Prostate gland (tissue), 2 donors: ENCODE measurements at regions not wholly inside any gene's neighbourhood (a gene's known extent, or its start where the extent isn't known, plus 50 kb on each side); places are given as distances from the start of the nearest gene placed in this dataset.

ENCODE experiments used
- DNase-seq: peaks from one replicate; pipeline ENCODE4 v3.0.0-alpha.2; 2019; ENCODE audit warnings: low spot score
- H3K27ac ChIP-seq, 2 donors: fragments of 200-600 bp; sonication (generic); 2 replicates each; pipeline ENCODE4 v1.5.1; 2017 to 2019
- H3K27me3 ChIP-seq: fragments of 200-600 bp; sonication (generic); replicated peaks from 2 replicates; pipeline ENCODE4 v1.5.1; 2019; ENCODE audit not compliant: insufficient read depth
- H3K36me3 ChIP-seq, 2 donors: fragments of 200-600 bp; sonication (generic); 1 replicate in 1 of 2; 2 replicates in 1 of 2; pipeline versions ENCODE4 v1.5.1 to v1.8.1; 2017 to 2019
- H3K4me1 ChIP-seq: fragments of 200-600 bp; sonication (generic); replicated peaks from 2 replicates; pipeline ENCODE4 v1.5.1; 2019
- H3K4me3 ChIP-seq, 2 donors: fragments of 200-600 bp; sonication (generic); 2 replicates each; pipeline ENCODE4 v1.5.1; 2017 to 2019
- H3K9me3 ChIP-seq: fragments of 200-600 bp; sonication (generic); 2 replicates; pipeline ENCODE4 v1.5.1; 2017
- POLR2A ChIP-seq: fragments of 450-650 bp; IDR thresholded peaks from one replicate; pipeline ENCODE4 v1.6.1; 2016; ENCODE audit warnings: antibody characterized with exemption, mild to moderate bottlenecking
- POLR2AphosphoS5 ChIP-seq: sonication (generic); formaldehyde crosslinking; IDR thresholded peaks from one replicate; pipeline ENCODE4 v1.6.1; 2017; ENCODE audit warnings: antibody characterized with exemption
- whole genome bisulfite sequencing: methylation state at CpG from one replicate; pipeline ENCODE4 v1.1.5; 2018; 5-methylcytosine and 5-hydroxymethylcytosine counted together
- intact Hi-C: fragments of 100-400 bp; cut with DNase I; formaldehyde crosslinking; loops from one replicate; pipeline ENCODE4 v1.14.2; 2022
- TF ChIP-seq, protein P1 (sequence below), 4 experiments: fragments of 200-600 bp in 2 of 4; fragments of 450-650 bp in 2 of 4; sonication (generic) in 2 of 4; IDR thresholded peaks; 1 replicate in 3 of 4; 2 replicates in 1 of 4; pipeline ENCODE4 v1.5.1; 2016 to 2019; ENCODE audit warnings: antibody characterized with exemption in 4 of 4, mild to moderate bottlenecking in 2 of 4, moderate library complexity in 2 of 4

- no peaks in the 10 kb centered on the region for H3K36me3 ChIP-seq
- no peaks in the 10 kb centered on the region for H3K27me3 ChIP-seq
- no peaks in the 10 kb centered on the region for H3K9me3 ChIP-seq
- H3K4me3 ChIP-seq = no peak overlapping the region
- intact Hi-C loops = no loop called here
- H3K27ac ChIP-seq = no peak overlapping the region
- no peaks in the 10 kb centered on the region for H3K4me1 ChIP-seq
- WGBS = 71% methylated on average over 1 of the region's 1 CpG
- DNase-seq = no peak
- no peak for TF ChIP-seq POLR2A
- no peak for TF ChIP-seq POLR2AphosphoS5
- TF ChIP-seq, protein P1, sequence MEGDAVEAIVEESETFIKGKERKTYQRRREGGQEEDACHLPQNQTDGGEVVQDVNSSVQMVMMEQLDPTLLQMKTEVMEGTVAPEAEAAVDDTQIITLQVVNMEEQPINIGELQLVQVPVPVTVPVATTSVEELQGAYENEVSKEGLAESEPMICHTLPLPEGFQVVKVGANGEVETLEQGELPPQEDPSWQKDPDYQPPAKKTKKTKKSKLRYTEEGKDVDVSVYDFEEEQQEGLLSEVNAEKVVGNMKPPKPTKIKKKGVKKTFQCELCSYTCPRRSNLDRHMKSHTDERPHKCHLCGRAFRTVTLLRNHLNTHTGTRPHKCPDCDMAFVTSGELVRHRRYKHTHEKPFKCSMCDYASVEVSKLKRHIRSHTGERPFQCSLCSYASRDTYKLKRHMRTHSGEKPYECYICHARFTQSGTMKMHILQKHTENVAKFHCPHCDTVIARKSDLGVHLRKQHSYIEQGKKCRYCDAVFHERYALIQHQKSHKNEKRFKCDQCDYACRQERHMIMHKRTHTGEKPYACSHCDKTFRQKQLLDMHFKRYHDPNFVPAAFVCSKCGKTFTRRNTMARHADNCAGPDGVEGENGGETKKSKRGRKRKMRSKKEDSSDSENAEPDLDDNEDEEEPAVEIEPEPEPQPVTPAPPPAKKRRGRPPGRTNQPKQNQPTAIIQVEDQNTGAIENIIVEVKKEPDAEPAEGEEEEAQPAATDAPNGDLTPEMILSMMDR (IDR thresholded peaks at IDR 0.05) = no peak
Measured at GRCh38 chr6:120620900-120621299, 713.4 kb downstream of the TBC1D32 start.

- TF ChIP-seq, protein P1 (IDR thresholded peaks at IDR 0.05) = no peak
- TF ChIP-seq POLR2AphosphoS5 = no peak
- H3K36me3 ChIP-seq = no peaks in the 10 kb centered on the region
- H3K4me3 ChIP-seq = no peak overlapping the region
- H3K9me3 ChIP-seq = no peaks in the 10 kb centered on the region
- H3K27me3 ChIP-seq = no peaks in the 10 kb centered on the region
- no peak overlapping the region for H3K27ac ChIP-seq
- no peaks in the 10 kb centered on the region for H3K4me1 ChIP-seq
- DNase-seq = no peak
- WGBS = 88% methylated on average over 3 of the region's 3 CpGs
- intact Hi-C loops = no loop called here
Measured at GRCh38 chr6:120615238-120615637, 719.0 kb downstream of the TBC1D32 start.

GRCh38 chr6:120614723-120615122, 719.6 kb downstream of the TBC1D32 start:
- no peaks in the 10 kb centered on the region for H3K9me3 ChIP-seq
- no peak for DNase-seq
- TF ChIP-seq POLR2AphosphoS5 (no peak), POLR2A (no peak)
- TF ChIP-seq, protein P1 (IDR thresholded peaks at IDR 0.05) = no peak
- H3K27ac ChIP-seq = no peak overlapping the region
- H3K4me1 ChIP-seq = no peaks in the 10 kb centered on the region
- H3K4me3 ChIP-seq = no peak overlapping the region
- intact Hi-C loops = no loop called here
- H3K27me3 ChIP-seq = no peaks in the 10 kb centered on the region
- H3K36me3 ChIP-seq = no peaks in the 10 kb centered on the region
- 77% methylated on average over 2 of the region's 2 CpGs for WGBS

DNA sequence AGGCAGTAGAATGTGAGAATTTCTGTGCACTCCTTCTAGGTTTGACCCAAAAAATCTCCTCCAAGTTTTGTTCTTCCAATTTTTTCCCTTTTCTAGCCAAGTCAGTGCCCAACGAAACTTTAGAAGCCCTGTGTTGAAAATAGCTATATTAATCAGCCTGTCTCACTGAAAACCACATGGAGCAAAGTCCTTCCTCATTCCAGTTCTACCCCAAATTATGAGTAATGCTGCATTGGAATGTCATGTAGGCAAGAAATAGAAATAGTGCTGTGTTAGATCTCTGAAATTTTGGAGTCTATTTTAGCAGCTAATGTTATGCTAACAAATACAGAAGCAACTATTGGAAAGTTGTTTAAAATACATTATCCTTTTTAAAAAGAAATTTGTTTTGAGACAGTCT, 725.5 kb downstream of the TBC1D32 start:
- no peak for DNase-seq
- Histone ChIP-seq H3K36me3 (no peaks in the 10 kb centered on the region), H3K4me1 (no peaks in the 10 kb centered on the region), H3K27ac (no peak overlapping the region), H3K4me3 (no peak overlapping the region), H3K9me3 (no peaks in the 10 kb centered on the region), H3K27me3 (no peaks in the 10 kb centered on the region)
- TF ChIP-seq POLR2AphosphoS5 = no peak
- TF ChIP-seq POLR2A = no peak
- TF ChIP-seq, protein P1 (IDR thresholded peaks at IDR 0.05) = no peak
- WGBS = 68% methylated on average over 1 of the region's 1 CpG
- intact Hi-C loops = no loop called here

DNA sequence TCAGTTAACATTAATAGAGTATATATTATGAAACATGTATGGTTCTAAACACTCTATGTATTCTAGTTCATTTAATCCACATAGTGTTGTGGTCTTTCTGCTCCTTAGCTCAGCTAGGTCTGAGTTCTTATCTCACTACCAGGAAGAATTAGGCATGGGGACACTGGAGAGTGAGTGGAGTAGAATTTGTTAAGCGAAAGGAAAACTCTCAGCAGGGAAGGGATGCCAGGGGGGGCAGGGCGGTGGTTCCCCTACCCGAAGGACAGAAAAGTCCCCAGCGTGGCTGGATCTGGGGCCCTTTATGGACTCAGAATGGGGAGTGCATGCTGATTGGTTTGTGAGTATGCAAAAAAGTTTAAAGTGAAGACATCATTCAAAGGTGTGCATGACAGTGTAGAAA, 727.5 kb downstream of the TBC1D32 start:
- Histone ChIP-seq H3K27me3 (no peaks in the 10 kb centered on the region), H3K9me3 (no peaks in the 10 kb centered on the region), H3K4me1 (no peaks in the 10 kb centered on the region), H3K4me3 (no peak overlapping the region), H3K27ac (no peak overlapping the region), H3K36me3 (no peaks in the 10 kb centered on the region)
- WGBS = 73% methylated on average over 4 of the region's 4 CpGs
- DNase-seq = no peak
- TF ChIP-seq POLR2A (no peak), POLR2AphosphoS5 (no peak)
- TF ChIP-seq, protein P1 (IDR thresholded peaks at IDR 0.05) = no peak
- intact Hi-C loops = no loop called here
